HEK293 (cell line): ENCODE measurements at regions not wholly inside any gene's neighbourhood (a gene's known extent, or its start where the extent isn't known, plus 50 kb on each side); places are given as distances from the start of the nearest gene placed in this dataset.

ENCODE experiments used
- MZF1 ChIP-seq: fragments of 450-650 bp; formaldehyde crosslinking; IDR thresholded peaks from 2 replicates; pipeline ENCODE4 v1.5.1; 2017; ENCODE audit warnings: missing biosample characterization, missing genetic modification characterization, borderline replicate concordance
- YY2 ChIP-seq: fragments of 450-650 bp; formaldehyde crosslinking; IDR thresholded peaks from 2 replicates; pipeline ENCODE4 v1.5.1; 2016; ENCODE audit warnings: missing biosample characterization, missing genetic modification characterization
- ZNF560 ChIP-seq: fragments of 450-650 bp; formaldehyde crosslinking; IDR thresholded peaks from 2 replicates; pipeline ENCODE4 v1.5.1; 2017; ENCODE audit warnings: missing biosample characterization, missing genetic modification characterization, borderline replicate concordance
- TF ChIP-seq, protein P1 (sequence below): fragments of 450-650 bp; formaldehyde crosslinking; IDR thresholded peaks from 2 replicates; pipeline ENCODE4 v1.5.1; 2016; ENCODE audit warnings: missing biosample characterization, missing genetic modification characterization

DNA sequence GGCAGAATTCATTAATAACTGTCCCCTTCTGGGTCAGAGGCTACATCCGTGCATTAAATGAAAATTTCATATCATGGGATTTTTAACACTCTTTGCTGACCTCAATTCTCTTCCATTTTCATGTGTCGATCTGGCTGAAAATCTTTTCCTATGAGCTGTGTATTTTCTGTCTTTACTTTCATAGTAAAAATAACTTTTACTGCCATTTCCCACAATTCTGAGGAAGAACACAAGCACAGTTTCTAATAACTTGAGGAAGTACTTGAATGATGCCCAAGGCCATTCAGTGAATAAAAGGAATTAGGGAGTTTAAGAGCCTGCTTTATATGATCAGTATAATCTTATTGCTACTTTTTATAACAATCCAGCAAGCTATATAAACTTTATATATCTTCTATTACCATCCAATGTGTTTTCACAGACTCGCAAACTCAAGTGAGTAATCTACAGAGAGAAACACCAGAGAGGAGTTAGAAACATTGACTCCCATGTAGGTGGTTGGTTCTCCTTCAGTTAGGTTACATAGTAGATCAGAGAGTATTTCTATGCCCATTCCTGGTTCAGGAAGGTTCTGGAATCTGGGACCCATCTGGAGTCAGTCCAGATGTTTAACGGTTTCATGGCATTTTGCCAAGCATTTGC lies 340.0 kb downstream of the FBXO15 start:
- TF ChIP-seq, protein P1, sequence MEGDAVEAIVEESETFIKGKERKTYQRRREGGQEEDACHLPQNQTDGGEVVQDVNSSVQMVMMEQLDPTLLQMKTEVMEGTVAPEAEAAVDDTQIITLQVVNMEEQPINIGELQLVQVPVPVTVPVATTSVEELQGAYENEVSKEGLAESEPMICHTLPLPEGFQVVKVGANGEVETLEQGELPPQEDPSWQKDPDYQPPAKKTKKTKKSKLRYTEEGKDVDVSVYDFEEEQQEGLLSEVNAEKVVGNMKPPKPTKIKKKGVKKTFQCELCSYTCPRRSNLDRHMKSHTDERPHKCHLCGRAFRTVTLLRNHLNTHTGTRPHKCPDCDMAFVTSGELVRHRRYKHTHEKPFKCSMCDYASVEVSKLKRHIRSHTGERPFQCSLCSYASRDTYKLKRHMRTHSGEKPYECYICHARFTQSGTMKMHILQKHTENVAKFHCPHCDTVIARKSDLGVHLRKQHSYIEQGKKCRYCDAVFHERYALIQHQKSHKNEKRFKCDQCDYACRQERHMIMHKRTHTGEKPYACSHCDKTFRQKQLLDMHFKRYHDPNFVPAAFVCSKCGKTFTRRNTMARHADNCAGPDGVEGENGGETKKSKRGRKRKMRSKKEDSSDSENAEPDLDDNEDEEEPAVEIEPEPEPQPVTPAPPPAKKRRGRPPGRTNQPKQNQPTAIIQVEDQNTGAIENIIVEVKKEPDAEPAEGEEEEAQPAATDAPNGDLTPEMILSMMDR = no peak
- TF ChIP-seq YY2 (tag by site-specific recombination) = no peak
- no peak for TF ChIP-seq ZNF560 (tag by site-specific recombination)
- no peak for TF ChIP-seq MZF1
